Mucosa of rectum (tissue), 2 donors: ENCODE measurements at regions not wholly inside any gene's neighbourhood (a gene's known extent, or its start where the extent isn't known, plus 50 kb on each side); places are given as distances from the start of the nearest gene placed in this dataset.
"Not testable (repeated sequence)": the region's sequence is repeated elsewhere in the genome, so short reads cannot be mapped to it uniquely, and the experiment has no call there.

Experiments
- H3K27ac ChIP-seq, 2 donors: one replicate each; pipeline ENCODE4 v1.7.0; 2013; ENCODE audit warnings: inconsistent platforms in 2 of 2, low read depth in 2 of 2, low read length in 2 of 2
- H3K27me3 ChIP-seq, 2 donors: one replicate each; pipeline ENCODE4 v1.7.0; 2013; ENCODE audit warnings: low read length in 2 of 2; ENCODE audit not compliant: control insufficient read depth in 2 of 2, insufficient read depth in 2 of 2
- H3K36me3 ChIP-seq, 2 donors: one replicate each; pipeline ENCODE4 v1.7.0; 2013; ENCODE audit warnings: low read length in 2 of 2; ENCODE audit not compliant: control insufficient read depth in 2 of 2, insufficient read depth in 2 of 2
- H3K4me1 ChIP-seq, 2 donors: one replicate each; pipeline ENCODE4 v1.7.0; 2013; ENCODE audit warnings: low read length in 2 of 2, mild to moderate bottlenecking in 1 of 2; ENCODE audit not compliant: control insufficient read depth in 2 of 2, insufficient read depth in 2 of 2
- H3K4me3 ChIP-seq, 2 donors: one replicate each; pipeline ENCODE4 v1.7.0; 2013; ENCODE audit warnings: low read length in 2 of 2
- H3K9ac ChIP-seq, 2 donors: one replicate each; pipeline ENCODE4 v1.7.0; 2013; ENCODE audit warnings: low read length in 2 of 2, low read depth in 1 of 2, mild to moderate bottlenecking in 1 of 2
- H3K9me3 ChIP-seq, 2 donors: one replicate each; pipeline ENCODE4 v1.7.0; 2013; ENCODE audit warnings: low read length in 2 of 2; ENCODE audit not compliant: control insufficient read depth in 2 of 2
- donor health status: healthy.
- donor health status: Normal muscosa, but diverticular disease.

- not testable (repeated sequence) for H3K4me1 ChIP-seq, H3K27me3 ChIP-seq, H3K4me3 ChIP-seq, H3K9me3 ChIP-seq, H3K9ac ChIP-seq, H3K27ac ChIP-seq, H3K36me3 ChIP-seq
These were observed 159.2 kb downstream of the CCDC74A start for GRCh38 chr2:131686894-131687238.

GRCh38 chr2:131689066-131689465, 161.4 kb downstream of the CCDC74A start:
- not testable (repeated sequence) for H3K27ac ChIP-seq, H3K36me3 ChIP-seq, H3K9ac ChIP-seq, H3K4me3 ChIP-seq, H3K4me1 ChIP-seq, H3K9me3 ChIP-seq, H3K27me3 ChIP-seq

GRCh38 chr2:131711268-131711667, 183.6 kb downstream of the CCDC74A start:
- H3K4me3 ChIP-seq, H3K27me3 ChIP-seq, H3K36me3 ChIP-seq, H3K27ac ChIP-seq, H3K4me1 ChIP-seq, H3K9ac ChIP-seq, H3K9me3 ChIP-seq: not testable (repeated sequence)

GRCh38 chr2:131717907-131718306, 190.2 kb downstream of the CCDC74A start:
- H3K9me3 ChIP-seq, H3K27me3 ChIP-seq, H3K36me3 ChIP-seq, H3K27ac ChIP-seq, H3K9ac ChIP-seq, H3K4me3 ChIP-seq, H3K4me1 ChIP-seq: not testable (repeated sequence)

- H3K27ac ChIP-seq, H3K9ac ChIP-seq, H3K4me3 ChIP-seq, H3K4me1 ChIP-seq, H3K9me3 ChIP-seq, H3K27me3 ChIP-seq, H3K36me3 ChIP-seq: not testable (repeated sequence)
These were observed 193.5 kb downstream of the CCDC74A start for GRCh38 chr2:131721163-131721562.

GRCh38 chr2:131722256-131722655, 194.6 kb downstream of the CCDC74A start:
- H3K9me3 ChIP-seq, H3K36me3 ChIP-seq, H3K4me3 ChIP-seq, H3K27me3 ChIP-seq, H3K27ac ChIP-seq, H3K4me1 ChIP-seq, H3K9ac ChIP-seq: not testable (repeated sequence)

GRCh38 chr2:131724019-131724418, 196.3 kb downstream of the CCDC74A start:
- Histone ChIP-seq H3K4me1 (no peaks in the 10 kb centered on the region), H3K9me3 (no peaks in the 10 kb centered on the region), H3K9ac (no peak overlapping the region), H3K27me3 (no peaks in the 10 kb centered on the region), H3K4me3 (no peak overlapping the region), H3K36me3 (peaks cover 0 to 2% of the 10 kb centered on the region in 2 donors), H3K27ac (no peak overlapping the region)

- H3K4me1 ChIP-seq, H3K9ac ChIP-seq, H3K36me3 ChIP-seq, H3K4me3 ChIP-seq, H3K9me3 ChIP-seq, H3K27me3 ChIP-seq, H3K27ac ChIP-seq: not testable (repeated sequence)
These were observed 200.8 kb downstream of the CCDC74A start for GRCh38 chr2:131728451-131728850.

GRCh38 chr2:131733530-131733929, 205.8 kb downstream of the CCDC74A start:
- H3K9me3 ChIP-seq, H3K27me3 ChIP-seq, H3K9ac ChIP-seq, H3K27ac ChIP-seq, H3K4me1 ChIP-seq, H3K36me3 ChIP-seq, H3K4me3 ChIP-seq: not testable (repeated sequence)

GRCh38 chr2:131736406-131736805, 208.7 kb downstream of the CCDC74A start:
- not testable (repeated sequence) for H3K27ac ChIP-seq, H3K9ac ChIP-seq, H3K27me3 ChIP-seq, H3K9me3 ChIP-seq, H3K36me3 ChIP-seq, H3K4me1 ChIP-seq, H3K4me3 ChIP-seq

GRCh38 chr2:131738533-131738932, 210.8 kb downstream of the CCDC74A start:
- not testable (repeated sequence) for H3K4me3 ChIP-seq, H3K4me1 ChIP-seq

More at GRCh38 chr2:131738533-131738932, 210.8 kb downstream of the CCDC74A start:
- H3K36me3 ChIP-seq, H3K27me3 ChIP-seq, H3K27ac ChIP-seq, H3K9ac ChIP-seq, H3K9me3 ChIP-seq: not testable (repeated sequence)
